Chondrocyte (in vitro differentiated cells): ENCODE measurements at regions not wholly inside any gene's neighbourhood (a gene's known extent, or its start where the extent isn't known, plus 50 kb on each side); places are given as distances from the start of the nearest gene placed in this dataset.

ENCODE experiments used
- DNase-seq: peaks from one replicate; pipeline ENCODE4 v3.0.0; 2021; ENCODE audit warnings: mixed read lengths, low spot score
- H3K27ac Mint-ChIP-seq: one replicate; pipeline ENCODE4 v1.8.0; 2021; ENCODE audit warnings: mild to moderate bottlenecking, moderate library complexity, mixed read lengths; ENCODE audit not compliant: unreplicated experiment
- H3K27me3 Mint-ChIP-seq: 2 replicates; pipeline ENCODE4 v1.8.0; 2021; ENCODE audit warnings: low read depth, mixed read lengths
- H3K36me3 Mint-ChIP-seq: 2 replicates; pipeline ENCODE4 v1.8.0; 2021; ENCODE audit warnings: low read depth, mixed read lengths
- H3K4me1 Mint-ChIP-seq: 2 replicates; pipeline ENCODE4 v1.8.0; 2021; ENCODE audit warnings: low read depth, mild to moderate bottlenecking, mixed read lengths
- H3K4me3 Mint-ChIP-seq: one replicate; pipeline ENCODE4 v1.8.0; 2021; ENCODE audit warnings: mild to moderate bottlenecking, moderate library complexity, mixed read lengths; ENCODE audit not compliant: unreplicated experiment
- H3K9me3 Mint-ChIP-seq: 2 replicates; pipeline ENCODE4 v1.8.0; 2021; ENCODE audit warnings: low read depth, mixed read lengths
- CTCF ChIP-seq: fragments of 200-600 bp; sonication (generic); IDR thresholded peaks from 2 replicates; pipeline ENCODE4 v1.5.0; 2021; ENCODE audit warnings: antibody characterized with exemption, mild to moderate bottlenecking, moderate library complexity

- Mint-ChIP-seq H3K36me3 (no peaks in the 10 kb centered on the region), H3K27ac (peak overlapping the region; percentile 24), H3K4me1 (peaks cover 11% of the 10 kb centered on the region), H3K9me3 (no peaks in the 10 kb centered on the region), H3K4me3 (no peak overlapping the region), H3K27me3 (no peaks in the 10 kb centered on the region)
- DNase-seq = no peak
- no peak for TF ChIP-seq CTCF
Measured at GRCh38 chr5:56543441-56544388, 271.6 kb upstream of the MAP3K1 start.

- DNase-seq = no peak
Measured at GRCh38 chr5:56540266-56540665, 275.1 kb upstream of the MAP3K1 start.

GRCh38 chr5:56538580-56538979 lies 276.8 kb upstream of the MAP3K1 start:
- no peak for DNase-seq
- Mint-ChIP-seq H3K27me3 (no peaks in the 10 kb centered on the region), H3K4me1 (peaks cover 7% of the 10 kb centered on the region), H3K36me3 (no peaks in the 10 kb centered on the region), H3K27ac (no peak overlapping the region), H3K4me3 (no peak overlapping the region), H3K9me3 (no peaks in the 10 kb centered on the region)
- TF ChIP-seq CTCF = no peak

More at GRCh38 chr5:56540266-56540665, 275.1 kb upstream of the MAP3K1 start:
- no peaks in the 10 kb centered on the region for H3K27me3 Mint-ChIP-seq
- no peaks in the 10 kb centered on the region for H3K36me3 Mint-ChIP-seq
- H3K27ac Mint-ChIP-seq = no peak overlapping the region
- TF ChIP-seq CTCF = no peak
- no peak overlapping the region for H3K4me3 Mint-ChIP-seq
- peaks cover 11% of the 10 kb centered on the region for H3K4me1 Mint-ChIP-seq
- no peaks in the 10 kb centered on the region for H3K9me3 Mint-ChIP-seq

GRCh38 chr5:56535347-56535746 lies 280.0 kb upstream of the MAP3K1 start:
- TF ChIP-seq CTCF = no peak
- Mint-ChIP-seq H3K27ac (no peak overlapping the region), H3K9me3 (no peaks in the 10 kb centered on the region), H3K4me3 (no peak overlapping the region), H3K4me1 (peaks cover 4% of the 10 kb centered on the region), H3K36me3 (no peaks in the 10 kb centered on the region), H3K27me3 (no peaks in the 10 kb centered on the region)
- DNase-seq = no peak

- Mint-ChIP-seq H3K27ac (no peak overlapping the region), H3K36me3 (no peaks in the 10 kb centered on the region), H3K9me3 (no peaks in the 10 kb centered on the region), H3K4me3 (no peak overlapping the region), H3K4me1 (peaks cover 4% of the 10 kb centered on the region), H3K27me3 (no peaks in the 10 kb centered on the region)
- no peak for TF ChIP-seq CTCF
- DNase-seq = no peak
Measured at GRCh38 chr5:56534102-56534829, 281.1 kb upstream of the MAP3K1 start.
